ENCODE measurements at regions not wholly inside any gene's neighbourhood (a gene's known extent, or its start where the extent isn't known, plus 50 kb on each side); places are given as distances from the start of the nearest gene placed in this dataset.

DNA sequence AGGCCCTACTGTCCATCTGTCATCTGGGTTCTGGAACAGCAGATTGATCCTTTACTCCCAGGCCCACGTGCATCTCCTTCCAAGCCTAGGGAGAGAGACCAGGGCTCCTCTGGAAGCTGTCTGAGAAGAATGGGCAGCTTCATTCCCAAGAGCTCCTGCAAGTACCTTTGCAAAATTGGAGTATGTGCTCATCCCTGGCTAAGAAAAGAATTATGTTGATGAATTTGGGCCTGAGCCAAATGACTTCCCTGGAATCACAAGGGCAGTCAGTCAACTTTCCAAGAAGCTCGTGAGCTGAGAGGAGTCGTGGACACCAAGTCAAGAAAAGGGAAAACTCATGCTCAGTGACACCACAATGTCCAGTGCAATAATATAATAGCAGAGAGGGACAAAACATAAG lies 54.6 kb upstream of the AKAP12 start:
- no peak for DNase-seq
- no peak overlapping the region for H3K4me3 ChIP-seq
- intact Hi-C loops (cut with DNase I) = no loop called here
- H3K27me3 ChIP-seq = no peaks in the 10 kb centered on the region
- H3K36me3 ChIP-seq = no peaks in the 10 kb centered on the region
- TF ChIP-seq, protein P1, sequence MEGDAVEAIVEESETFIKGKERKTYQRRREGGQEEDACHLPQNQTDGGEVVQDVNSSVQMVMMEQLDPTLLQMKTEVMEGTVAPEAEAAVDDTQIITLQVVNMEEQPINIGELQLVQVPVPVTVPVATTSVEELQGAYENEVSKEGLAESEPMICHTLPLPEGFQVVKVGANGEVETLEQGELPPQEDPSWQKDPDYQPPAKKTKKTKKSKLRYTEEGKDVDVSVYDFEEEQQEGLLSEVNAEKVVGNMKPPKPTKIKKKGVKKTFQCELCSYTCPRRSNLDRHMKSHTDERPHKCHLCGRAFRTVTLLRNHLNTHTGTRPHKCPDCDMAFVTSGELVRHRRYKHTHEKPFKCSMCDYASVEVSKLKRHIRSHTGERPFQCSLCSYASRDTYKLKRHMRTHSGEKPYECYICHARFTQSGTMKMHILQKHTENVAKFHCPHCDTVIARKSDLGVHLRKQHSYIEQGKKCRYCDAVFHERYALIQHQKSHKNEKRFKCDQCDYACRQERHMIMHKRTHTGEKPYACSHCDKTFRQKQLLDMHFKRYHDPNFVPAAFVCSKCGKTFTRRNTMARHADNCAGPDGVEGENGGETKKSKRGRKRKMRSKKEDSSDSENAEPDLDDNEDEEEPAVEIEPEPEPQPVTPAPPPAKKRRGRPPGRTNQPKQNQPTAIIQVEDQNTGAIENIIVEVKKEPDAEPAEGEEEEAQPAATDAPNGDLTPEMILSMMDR (IDR thresholded peaks at IDR 0.05) = no peak
- no peaks in the 10 kb centered on the region for H3K9me3 ChIP-seq
- ATAC-seq = no peak
- H3K4me1 ChIP-seq = no peaks in the 10 kb centered on the region
- H3K27ac ChIP-seq = no peak overlapping the region

DNA sequence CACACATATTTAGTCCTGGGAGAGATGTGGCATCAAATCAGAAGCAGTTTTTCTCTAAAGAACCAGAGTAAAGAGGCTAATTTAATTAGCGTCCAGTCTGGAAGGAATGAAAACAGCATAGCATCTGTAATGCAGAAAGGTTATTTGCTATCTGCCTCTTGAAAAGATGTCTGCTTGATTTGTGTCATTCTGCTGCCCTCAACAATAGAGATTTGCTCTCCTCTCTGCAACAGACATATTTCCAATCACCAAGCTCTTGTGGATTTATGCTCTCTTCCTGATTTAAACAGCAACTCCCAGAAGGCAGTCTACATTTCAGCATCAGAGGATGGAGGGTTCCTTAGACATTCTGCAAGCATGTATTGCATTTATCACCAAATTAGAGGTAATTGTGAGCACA lies 53.5 kb upstream of the AKAP12 start:
- Histone ChIP-seq H3K4me3 (no peak overlapping the region), H3K4me1 (no peaks in the 10 kb centered on the region), H3K27ac (no peak overlapping the region), H3K36me3 (no peaks in the 10 kb centered on the region), H3K9me3 (no peaks in the 10 kb centered on the region), H3K27me3 (no peaks in the 10 kb centered on the region)
- ATAC-seq (no peak), DNase-seq (no peak)
- TF ChIP-seq, protein P1 (IDR thresholded peaks at IDR 0.05) = no peak
- intact Hi-C loops (cut with DNase I) = no loop called here

DNA sequence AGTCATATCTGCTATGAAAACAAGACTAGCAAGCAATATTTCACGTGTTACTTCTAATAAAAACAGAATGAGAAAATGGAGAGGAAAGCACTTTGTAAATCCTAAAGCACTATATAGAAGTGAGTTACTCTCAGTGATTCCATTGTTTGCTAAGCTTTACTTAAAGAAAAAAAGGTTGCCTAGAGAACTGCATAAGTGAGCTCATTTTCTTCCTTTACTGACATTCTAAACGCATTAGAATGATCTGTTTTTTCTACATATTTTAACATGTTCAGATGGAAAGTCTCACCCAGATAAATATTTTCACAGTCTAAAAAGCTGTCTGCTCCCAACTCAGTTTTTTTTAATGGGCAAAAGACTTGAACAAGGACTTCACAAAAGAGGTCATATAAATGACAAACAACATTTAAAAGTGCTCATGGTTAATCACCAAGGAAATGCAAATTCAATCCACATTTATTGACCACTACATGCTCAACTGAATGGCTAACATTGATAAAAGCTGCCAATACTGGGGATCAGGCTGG lies 52.9 kb upstream of the AKAP12 start:
- DNase-seq (no peak), ATAC-seq (no peak)
- Histone ChIP-seq H3K4me1 (no peaks in the 10 kb centered on the region), H3K27ac (no peak overlapping the region), H3K4me3 (no peak overlapping the region), H3K27me3 (no peaks in the 10 kb centered on the region), H3K9me3 (no peaks in the 10 kb centered on the region), H3K36me3 (no peaks in the 10 kb centered on the region)
- TF ChIP-seq, protein P1 (IDR thresholded peaks at IDR 0.05) = no peak
- intact Hi-C loops (cut with DNase I) = no loop called here

All from left lung (tissue), 4 donors.